ENCODE measurements at regions not wholly inside any gene's neighbourhood (a gene's known extent, or its start where the extent isn't known, plus 50 kb on each side); places are given as distances from the start of the nearest gene placed in this dataset.

DNA sequence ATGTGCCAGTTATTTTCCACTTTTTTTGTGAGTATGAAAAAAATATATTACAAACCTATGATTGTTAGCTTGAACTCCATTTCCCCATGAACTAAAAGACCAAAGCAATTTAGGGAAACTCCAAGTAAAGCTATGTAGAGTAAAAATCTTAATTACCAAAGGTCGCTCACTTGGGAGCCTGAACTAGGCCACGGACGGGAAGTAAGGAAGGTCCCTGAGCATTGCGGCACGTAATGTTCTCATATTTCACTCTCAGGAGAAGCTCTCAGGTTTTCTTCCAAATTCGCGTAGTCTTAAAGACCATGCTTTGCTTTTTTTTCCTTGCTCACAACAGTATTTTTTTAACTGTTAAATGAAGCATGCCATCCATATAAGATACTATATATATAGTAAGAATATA lies 215.3 kb upstream of the RARB start:
- TF ChIP-seq, protein P1, sequence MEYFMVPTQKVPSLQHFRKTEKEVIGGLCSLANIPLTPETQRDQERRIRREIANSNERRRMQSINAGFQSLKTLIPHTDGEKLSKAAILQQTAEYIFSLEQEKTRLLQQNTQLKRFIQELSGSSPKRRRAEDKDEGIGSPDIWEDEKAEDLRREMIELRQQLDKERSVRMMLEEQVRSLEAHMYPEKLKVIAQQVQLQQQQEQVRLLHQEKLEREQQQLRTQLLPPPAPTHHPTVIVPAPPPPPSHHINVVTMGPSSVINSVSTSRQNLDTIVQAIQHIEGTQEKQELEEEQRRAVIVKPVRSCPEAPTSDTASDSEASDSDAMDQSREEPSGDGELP (CRISPR knock-in tag; IDR thresholded peaks at IDR 0.05; ENCODE audit: borderline replicate concordance) = no peak
- TF ChIP-seq ZNF23 (CRISPR knock-in tag; IDR thresholded peaks at IDR 0.05) (no peak), RBBP5 (IDR thresholded peaks at IDR 0.05; ENCODE audit: borderline replicate concordance, insufficient read depth, low read length, poor library complexity, severe bottlenecking) (no peak), MYC (IDR thresholded peaks at IDR 0.05; ENCODE audit: low read depth, low read length) (no peak), MYC (CRISPR knock-in tag; IDR thresholded peaks at IDR 0.05; ENCODE audit: borderline replicate concordance, low read depth) (no peak), RNF2 (IDR thresholded peaks at IDR 0.05) (no peak), EP400 (IDR thresholded peaks at IDR 0.05) (no peak), RBM22 (IDR thresholded peaks at IDR 0.05; ENCODE audit: low read depth, low read length, poor library complexity, severe bottlenecking) (no peak), FOXA3 (CRISPR knock-in tag; conservative IDR thresholded peaks at IDR 0.05 in 1 of 2, IDR thresholded peaks at IDR 0.05 in 1 of 2) (no peak), MEF2A (IDR thresholded peaks at IDR 0.05; ENCODE audit: control insufficient read depth, low read depth, low read length) (no peak), POLR2A (conservative IDR thresholded peaks at IDR 0.05) (no peak)
- TF ChIP-seq, protein P2, sequence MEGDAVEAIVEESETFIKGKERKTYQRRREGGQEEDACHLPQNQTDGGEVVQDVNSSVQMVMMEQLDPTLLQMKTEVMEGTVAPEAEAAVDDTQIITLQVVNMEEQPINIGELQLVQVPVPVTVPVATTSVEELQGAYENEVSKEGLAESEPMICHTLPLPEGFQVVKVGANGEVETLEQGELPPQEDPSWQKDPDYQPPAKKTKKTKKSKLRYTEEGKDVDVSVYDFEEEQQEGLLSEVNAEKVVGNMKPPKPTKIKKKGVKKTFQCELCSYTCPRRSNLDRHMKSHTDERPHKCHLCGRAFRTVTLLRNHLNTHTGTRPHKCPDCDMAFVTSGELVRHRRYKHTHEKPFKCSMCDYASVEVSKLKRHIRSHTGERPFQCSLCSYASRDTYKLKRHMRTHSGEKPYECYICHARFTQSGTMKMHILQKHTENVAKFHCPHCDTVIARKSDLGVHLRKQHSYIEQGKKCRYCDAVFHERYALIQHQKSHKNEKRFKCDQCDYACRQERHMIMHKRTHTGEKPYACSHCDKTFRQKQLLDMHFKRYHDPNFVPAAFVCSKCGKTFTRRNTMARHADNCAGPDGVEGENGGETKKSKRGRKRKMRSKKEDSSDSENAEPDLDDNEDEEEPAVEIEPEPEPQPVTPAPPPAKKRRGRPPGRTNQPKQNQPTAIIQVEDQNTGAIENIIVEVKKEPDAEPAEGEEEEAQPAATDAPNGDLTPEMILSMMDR (IDR thresholded peaks at IDR 0.05 in 2 of 3, conservative IDR thresholded peaks at IDR 0.05 in 1 of 3; ENCODE audit: insufficient read depth in 2 of 3, low read depth in 1 of 3, low read length in 3 of 3) = no peak
- TF ChIP-seq, protein P3, sequence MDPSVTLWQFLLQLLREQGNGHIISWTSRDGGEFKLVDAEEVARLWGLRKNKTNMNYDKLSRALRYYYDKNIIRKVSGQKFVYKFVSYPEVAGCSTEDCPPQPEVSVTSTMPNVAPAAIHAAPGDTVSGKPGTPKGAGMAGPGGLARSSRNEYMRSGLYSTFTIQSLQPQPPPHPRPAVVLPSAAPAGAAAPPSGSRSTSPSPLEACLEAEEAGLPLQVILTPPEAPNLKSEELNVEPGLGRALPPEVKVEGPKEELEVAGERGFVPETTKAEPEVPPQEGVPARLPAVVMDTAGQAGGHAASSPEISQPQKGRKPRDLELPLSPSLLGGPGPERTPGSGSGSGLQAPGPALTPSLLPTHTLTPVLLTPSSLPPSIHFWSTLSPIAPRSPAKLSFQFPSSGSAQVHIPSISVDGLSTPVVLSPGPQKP (CRISPR knock-in tag; IDR thresholded peaks at IDR 0.05) = no peak
- TF ChIP-seq, protein P4, sequence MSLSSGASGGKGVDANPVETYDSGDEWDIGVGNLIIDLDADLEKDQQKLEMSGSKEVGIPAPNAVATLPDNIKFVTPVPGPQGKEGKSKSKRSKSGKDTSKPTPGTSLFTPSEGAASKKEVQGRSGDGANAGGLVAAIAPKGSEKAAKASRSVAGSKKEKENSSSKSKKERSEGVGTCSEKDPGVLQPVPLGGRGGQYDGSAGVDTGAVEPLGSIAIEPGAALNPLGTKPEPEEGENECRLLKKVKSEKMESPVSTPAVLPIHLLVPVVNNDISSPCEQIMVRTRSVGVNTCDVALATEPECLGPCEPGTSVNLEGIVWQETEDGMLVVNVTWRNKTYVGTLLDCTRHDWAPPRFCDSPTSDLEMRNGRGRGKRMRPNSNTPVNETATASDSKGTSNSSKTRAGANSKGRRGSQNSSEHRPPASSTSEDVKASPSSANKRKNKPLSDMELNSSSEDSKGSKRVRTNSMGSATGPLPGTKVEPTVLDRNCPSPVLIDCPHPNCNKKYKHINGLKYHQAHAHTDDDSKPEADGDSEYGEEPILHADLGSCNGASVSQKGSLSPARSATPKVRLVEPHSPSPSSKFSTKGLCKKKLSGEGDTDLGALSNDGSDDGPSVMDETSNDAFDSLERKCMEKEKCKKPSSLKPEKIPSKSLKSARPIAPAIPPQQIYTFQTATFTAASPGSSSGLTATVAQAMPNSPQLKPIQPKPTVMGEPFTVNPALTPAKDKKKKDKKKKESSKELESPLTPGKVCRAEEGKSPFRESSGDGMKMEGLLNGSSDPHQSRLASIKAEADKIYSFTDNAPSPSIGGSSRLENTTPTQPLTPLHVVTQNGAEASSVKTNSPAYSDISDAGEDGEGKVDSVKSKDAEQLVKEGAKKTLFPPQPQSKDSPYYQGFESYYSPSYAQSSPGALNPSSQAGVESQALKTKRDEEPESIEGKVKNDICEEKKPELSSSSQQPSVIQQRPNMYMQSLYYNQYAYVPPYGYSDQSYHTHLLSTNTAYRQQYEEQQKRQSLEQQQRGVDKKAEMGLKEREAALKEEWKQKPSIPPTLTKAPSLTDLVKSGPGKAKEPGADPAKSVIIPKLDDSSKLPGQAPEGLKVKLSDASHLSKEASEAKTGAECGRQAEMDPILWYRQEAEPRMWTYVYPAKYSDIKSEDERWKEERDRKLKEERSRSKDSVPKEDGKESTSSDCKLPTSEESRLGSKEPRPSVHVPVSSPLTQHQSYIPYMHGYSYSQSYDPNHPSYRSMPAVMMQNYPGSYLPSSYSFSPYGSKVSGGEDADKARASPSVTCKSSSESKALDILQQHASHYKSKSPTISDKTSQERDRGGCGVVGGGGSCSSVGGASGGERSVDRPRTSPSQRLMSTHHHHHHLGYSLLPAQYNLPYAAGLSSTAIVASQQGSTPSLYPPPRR (CRISPR knock-in tag; IDR thresholded peaks at IDR 0.05; ENCODE audit: borderline replicate concordance) = no peak
- TF ChIP-seq, protein P5, sequence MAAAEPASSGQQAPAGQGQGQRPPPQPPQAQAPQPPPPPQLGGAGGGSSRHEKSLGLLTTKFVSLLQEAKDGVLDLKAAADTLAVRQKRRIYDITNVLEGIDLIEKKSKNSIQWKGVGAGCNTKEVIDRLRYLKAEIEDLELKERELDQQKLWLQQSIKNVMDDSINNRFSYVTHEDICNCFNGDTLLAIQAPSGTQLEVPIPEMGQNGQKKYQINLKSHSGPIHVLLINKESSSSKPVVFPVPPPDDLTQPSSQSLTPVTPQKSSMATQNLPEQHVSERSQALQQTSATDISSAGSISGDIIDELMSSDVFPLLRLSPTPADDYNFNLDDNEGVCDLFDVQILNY (CRISPR knock-in tag; IDR thresholded peaks at IDR 0.05) = no peak

Data from K562 (cell line).